GM18520 (cell line): ENCODE measurements at regions not wholly inside any gene's neighbourhood (a gene's known extent, or its start where the extent isn't known, plus 50 kb on each side); places are given as distances from the start of the nearest gene placed in this dataset.
"Not testable (repeated sequence)": the region's sequence is repeated elsewhere in the genome, so short reads cannot be mapped to it uniquely, and the experiment has no call there.

ENCODE experiments used
- ATAC-seq: cut with Tn5 transposase; IDR thresholded peaks from one replicate; pipeline ENCODE4 v1.9.1; 2021; ENCODE audit not compliant: unreplicated experiment

GRCh38 chr4:30869387-30869786 is 149.2 kb downstream of the PCDH7 start:
- not testable (repeated sequence) for ATAC-seq

- no peak for ATAC-seq
Measured at GRCh38 chr4:30870513-30870912, 150.3 kb downstream of the PCDH7 start.

- ATAC-seq = no peak
Measured at GRCh38 chr4:30875658-30876269, 155.6 kb downstream of the PCDH7 start.

DNA sequence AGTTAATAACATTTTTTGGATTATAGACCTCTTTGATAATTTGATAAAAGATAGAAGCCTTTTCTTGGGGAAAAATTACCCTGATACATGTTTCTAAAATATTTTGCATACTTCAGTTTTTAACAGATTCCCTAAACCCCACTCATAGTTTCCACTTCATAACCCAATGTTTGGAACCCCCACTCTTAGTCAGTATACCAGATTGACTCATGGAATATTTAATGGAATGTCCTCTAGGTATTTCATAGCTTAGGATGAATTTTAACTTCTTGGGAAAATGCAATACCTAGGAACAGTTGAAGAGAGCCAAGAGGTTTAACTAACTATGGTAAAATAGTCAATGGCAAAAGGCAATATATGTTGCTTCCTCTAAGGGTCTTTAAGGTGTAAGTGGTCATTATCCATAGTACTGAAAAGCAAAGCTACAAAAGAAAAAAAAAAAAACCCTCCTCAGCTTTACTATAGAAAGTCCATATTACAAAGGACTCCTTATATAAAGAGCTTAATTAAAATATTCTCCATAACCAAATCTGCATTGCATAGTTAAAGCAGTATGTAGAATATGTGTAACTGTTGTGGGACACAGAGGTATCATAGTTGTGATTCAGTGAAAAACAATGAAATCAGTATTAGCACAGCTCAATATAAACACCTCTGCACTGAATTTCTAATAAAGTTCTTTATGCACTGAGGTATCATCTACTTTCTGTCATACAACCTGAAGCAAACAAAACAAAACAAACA is 159.9 kb downstream of the PCDH7 start:
- ATAC-seq = no peak

- no peak for ATAC-seq
Measured at GRCh38 chr4:30881985-30882384, 161.8 kb downstream of the PCDH7 start.

GRCh38 chr4:30882443-30882842 is 162.3 kb downstream of the PCDH7 start:
- no peak for ATAC-seq

GRCh38 chr4:30882995-30883675 is 163.0 kb downstream of the PCDH7 start:
- no peak for ATAC-seq

- no peak for ATAC-seq
Measured at GRCh38 chr4:30901461-30902451, 181.6 kb downstream of the PCDH7 start.

GRCh38 chr4:30903502-30904214 is 183.5 kb downstream of the PCDH7 start:
- ATAC-seq = no peak

- no peak for ATAC-seq
Measured at GRCh38 chr4:30904215-30904555, 184.0 kb downstream of the PCDH7 start.

GRCh38 chr4:30904588-30904987 is 184.4 kb downstream of the PCDH7 start:
- no peak for ATAC-seq

DNA sequence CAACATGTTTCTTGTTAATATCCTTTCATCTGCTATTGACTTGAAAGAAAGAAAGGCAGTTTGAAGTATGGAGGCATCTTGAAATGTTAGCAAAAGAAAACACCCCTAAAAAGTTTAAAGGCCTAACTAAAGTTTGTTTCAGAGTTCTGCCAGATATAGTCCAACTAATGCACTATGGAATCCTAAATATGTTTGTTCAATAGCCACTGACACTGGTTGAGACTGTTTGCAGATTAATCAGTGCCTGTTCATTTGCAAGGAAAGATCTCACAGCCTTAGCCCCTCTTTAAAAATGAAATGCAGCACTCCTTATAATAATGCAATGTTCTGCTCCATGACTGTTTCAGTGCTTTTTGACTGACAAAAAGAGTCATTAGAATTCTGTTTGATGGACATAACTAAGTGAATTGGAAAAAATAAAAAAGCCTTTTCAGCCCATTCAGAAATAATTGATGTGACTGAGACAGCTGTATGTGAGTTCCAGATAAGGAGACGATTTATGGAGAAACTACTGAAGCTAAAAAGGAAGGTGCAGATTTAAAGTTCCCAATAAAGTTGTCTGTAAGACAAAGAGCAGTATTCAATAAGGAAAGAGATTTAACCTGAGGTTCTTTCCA is 192.0 kb downstream of the PCDH7 start:
- ATAC-seq = no peak

GRCh38 chr4:30916337-30917274 is 196.4 kb downstream of the PCDH7 start:
- ATAC-seq = no peak

DNA sequence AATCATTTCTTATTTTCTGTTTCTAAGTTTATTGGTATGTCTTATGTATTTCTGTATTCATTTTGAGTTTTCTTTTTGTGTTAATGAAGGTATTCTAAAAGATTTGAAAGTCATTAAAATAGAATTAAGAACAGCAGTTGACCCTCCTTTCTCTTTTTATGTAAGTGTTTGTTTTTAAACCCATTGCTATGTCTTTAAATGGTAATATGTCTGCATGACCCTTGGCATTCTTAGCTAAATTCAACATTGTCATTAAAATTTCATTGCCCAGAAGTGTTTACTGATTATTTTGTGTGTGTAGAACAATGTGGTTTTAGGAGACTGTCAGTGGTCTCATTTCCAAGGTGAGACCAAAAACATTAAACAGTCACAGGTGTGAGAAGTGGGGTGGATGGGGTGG is 197.8 kb downstream of the PCDH7 start:
- no peak for ATAC-seq

GRCh38 chr4:30919458-30919857 is 199.3 kb downstream of the PCDH7 start:
- no peak for ATAC-seq

DNA sequence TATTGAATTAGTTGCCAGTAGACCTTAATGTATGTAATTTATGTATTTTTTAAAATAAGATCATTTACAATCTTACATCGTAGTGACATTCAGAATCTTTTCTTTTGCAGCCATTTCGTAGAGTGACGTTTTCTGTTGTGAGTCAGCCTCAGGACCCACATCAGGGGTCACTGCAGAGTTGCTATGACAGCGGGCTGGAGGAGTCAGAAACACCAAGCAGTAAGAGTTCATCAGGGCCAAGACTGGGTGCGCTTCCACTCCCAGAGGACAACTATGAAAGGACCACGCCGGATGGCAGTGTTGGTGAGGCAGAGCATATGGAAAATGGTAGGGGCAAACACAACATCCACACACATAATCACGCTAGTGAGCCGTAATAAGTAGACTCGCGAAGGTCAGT is 199.9 kb downstream of the PCDH7 start:
- ATAC-seq = no peak

DNA sequence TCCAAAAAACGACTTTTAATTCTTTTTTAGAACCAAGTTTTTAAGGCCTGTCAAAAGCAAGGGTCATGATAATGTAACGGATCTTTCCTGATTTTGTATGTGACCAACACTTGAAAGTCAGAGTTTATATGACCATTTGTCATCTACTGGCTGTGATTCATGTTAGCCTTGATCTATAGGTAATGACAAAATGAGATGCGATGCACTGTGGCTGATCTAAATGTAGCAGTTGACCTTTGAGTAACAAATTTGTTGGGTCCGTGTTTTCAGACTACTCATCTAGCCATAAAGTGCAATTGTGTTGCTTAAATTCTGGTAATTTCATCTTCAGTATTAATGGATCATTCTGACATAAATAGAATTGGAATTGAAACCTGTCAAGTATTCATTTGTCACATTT is 202.5 kb downstream of the PCDH7 start:
- no peak for ATAC-seq

GRCh38 chr4:30924495-30924894 is 204.3 kb downstream of the PCDH7 start:
- ATAC-seq = no peak

- ATAC-seq = no peak
Measured at GRCh38 chr4:30929649-30930048, 209.5 kb downstream of the PCDH7 start.
